Fibroblast of lung (primary cell): ENCODE measurements at regions not wholly inside any gene's neighbourhood (a gene's known extent, or its start where the extent isn't known, plus 50 kb on each side); places are given as distances from the start of the nearest gene placed in this dataset.

Experiments
- CTCF ChIP-seq, 2 donors: IDR thresholded peaks in 1 of 2; conservative IDR thresholded peaks in 1 of 2; 1 replicate in 1 of 2; 2 replicates in 1 of 2; pipeline ENCODE4 v1.5.1; 2011 to 2012; ENCODE audit warnings: low read length in 2 of 2, control low read depth in 1 of 2, inconsistent platforms in 1 of 2, low read depth in 1 of 2, mild to moderate bottlenecking in 1 of 2
- EZH2 ChIP-seq: IDR thresholded peaks from 2 replicates; pipeline ENCODE4 v1.5.1; 2012; ENCODE audit warnings: low read length, control low read depth, mild to moderate bottlenecking; ENCODE audit errors: missing control alignments

GRCh38 chr4:167587361-167587760 is 353.1 kb upstream of the SPOCK3 start:
- TF ChIP-seq EZH2 (no peak), CTCF (conservative IDR thresholded peaks at IDR 0.05 in 1 of 2, IDR thresholded peaks at IDR 0.05 in 1 of 2; ENCODE audit: low read depth in 1 of 2, low read length in 2 of 2) (no peak)
